NT2/D1 (cell line): ENCODE measurements at regions not wholly inside any gene's neighbourhood (a gene's known extent, or its start where the extent isn't known, plus 50 kb on each side); places are given as distances from the start of the nearest gene placed in this dataset.

Source experiments
- DNase-seq: peaks from one replicate; pipeline ENCODE4 v3.0.0-alpha.2; 2011; ENCODE audit warnings: low read depth, low spot score
- H3K27me3 ChIP-seq: 2 replicates; pipeline ENCODE4 v1.6.0; 2011; ENCODE audit warnings: mild to moderate bottlenecking; ENCODE audit not compliant: insufficient read length, insufficient read depth
- H3K36me3 ChIP-seq: 2 replicates; pipeline ENCODE4 v1.6.1; 2011; ENCODE audit warnings: mild to moderate bottlenecking, low read length, mixed read lengths; ENCODE audit not compliant: insufficient read depth, insufficient read length
- H3K4me1 ChIP-seq: 2 replicates; pipeline ENCODE4 v1.5.1; 2011; ENCODE audit not compliant: insufficient read depth, insufficient read length
- H3K4me3 ChIP-seq: 2 replicates; pipeline ENCODE4 v1.5.1; 2011; ENCODE audit warnings: low read depth; ENCODE audit not compliant: insufficient read length
- H3K9ac ChIP-seq: 2 replicates; pipeline ENCODE4 v1.6.0; 2011; ENCODE audit warnings: low read depth; ENCODE audit not compliant: insufficient read length
- H3K9me3 ChIP-seq: 2 replicates; pipeline ENCODE4 v1.5.1; 2011; ENCODE audit warnings: mild to moderate bottlenecking, low read length; ENCODE audit not compliant: insufficient read depth
- SUZ12 ChIP-seq: IDR thresholded peaks from 2 replicates; pipeline ENCODE4 v1.6.1; 2011; ENCODE audit not compliant: insufficient read length, insufficient read depth; ENCODE audit errors: extremely low read depth
- YY1 ChIP-seq: IDR thresholded peaks from 2 replicates; pipeline ENCODE4 v1.6.1; 2011; ENCODE audit not compliant: insufficient read length, insufficient read depth
- ZNF274 ChIP-seq: IDR thresholded peaks from 2 replicates; pipeline ENCODE4 v1.6.1; 2011; ENCODE audit warnings: mild to moderate bottlenecking, low read depth, low read length

- Histone ChIP-seq H3K4me3 (no peak overlapping the region), H3K27me3 (no peaks in the 10 kb centered on the region), H3K4me1 (no peaks in the 10 kb centered on the region), H3K9me3 (peaks cover 6% of the 10 kb centered on the region; the same call in 1 of the 2 replicates), H3K9ac (no peak overlapping the region), H3K36me3 (no peaks in the 10 kb centered on the region)
- TF ChIP-seq YY1, result no peak
- no peak for TF ChIP-seq ZNF274
- no peak for TF ChIP-seq SUZ12
- DNase-seq, result no peak
Measured at GRCh38 chrX:115988825-115989224, 181.7 kb upstream of the AGTR2 start.

- no peak overlapping the region for H3K4me3 ChIP-seq
- no peaks in the 10 kb centered on the region for H3K27me3 ChIP-seq
- TF ChIP-seq YY1 (no peak), ZNF274 (no peak), SUZ12 (no peak)
- H3K9me3 ChIP-seq, result no peaks in the 10 kb centered on the region
- H3K9ac ChIP-seq, result no peak overlapping the region
- no peaks in the 10 kb centered on the region for H3K36me3 ChIP-seq
- DNase-seq, result no peak
- no peaks in the 10 kb centered on the region for H3K4me1 ChIP-seq
Measured at GRCh38 chrX:115989686-115990085, 180.9 kb upstream of the AGTR2 start.

DNA sequence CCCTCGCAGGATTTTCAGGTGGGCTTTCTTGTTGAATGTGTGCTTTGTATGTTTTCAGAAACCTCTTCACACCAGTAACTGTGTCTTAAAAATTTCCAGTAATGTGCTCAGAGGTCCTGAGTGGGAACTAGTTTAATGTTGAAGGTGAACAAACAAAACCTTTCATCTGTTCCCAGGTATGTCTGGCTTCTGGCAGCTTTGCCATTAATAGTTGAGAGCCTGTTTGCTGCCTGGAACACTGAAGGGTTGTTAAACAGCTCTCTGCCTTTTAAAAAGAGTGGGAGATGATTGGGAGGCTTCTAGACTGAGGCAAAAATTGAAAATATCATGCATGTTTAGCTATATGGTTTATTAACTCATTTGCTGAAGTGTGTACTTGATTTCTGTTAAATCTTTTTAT is 161.2 kb upstream of the AGTR2 start:
- no peak overlapping the region for H3K9ac ChIP-seq
- DNase-seq, result no peak
- no peaks in the 10 kb centered on the region for H3K27me3 ChIP-seq
- H3K4me3 ChIP-seq, result no peak overlapping the region
- H3K36me3 ChIP-seq, result no peaks in the 10 kb centered on the region
- TF ChIP-seq YY1, result no peak
- no peak for TF ChIP-seq SUZ12
- TF ChIP-seq ZNF274, result no peak
- H3K9me3 ChIP-seq, result peaks cover 27% of the 10 kb centered on the region; the same call in 1 of the 2 replicates
- H3K4me1 ChIP-seq, result no peaks in the 10 kb centered on the region

DNA sequence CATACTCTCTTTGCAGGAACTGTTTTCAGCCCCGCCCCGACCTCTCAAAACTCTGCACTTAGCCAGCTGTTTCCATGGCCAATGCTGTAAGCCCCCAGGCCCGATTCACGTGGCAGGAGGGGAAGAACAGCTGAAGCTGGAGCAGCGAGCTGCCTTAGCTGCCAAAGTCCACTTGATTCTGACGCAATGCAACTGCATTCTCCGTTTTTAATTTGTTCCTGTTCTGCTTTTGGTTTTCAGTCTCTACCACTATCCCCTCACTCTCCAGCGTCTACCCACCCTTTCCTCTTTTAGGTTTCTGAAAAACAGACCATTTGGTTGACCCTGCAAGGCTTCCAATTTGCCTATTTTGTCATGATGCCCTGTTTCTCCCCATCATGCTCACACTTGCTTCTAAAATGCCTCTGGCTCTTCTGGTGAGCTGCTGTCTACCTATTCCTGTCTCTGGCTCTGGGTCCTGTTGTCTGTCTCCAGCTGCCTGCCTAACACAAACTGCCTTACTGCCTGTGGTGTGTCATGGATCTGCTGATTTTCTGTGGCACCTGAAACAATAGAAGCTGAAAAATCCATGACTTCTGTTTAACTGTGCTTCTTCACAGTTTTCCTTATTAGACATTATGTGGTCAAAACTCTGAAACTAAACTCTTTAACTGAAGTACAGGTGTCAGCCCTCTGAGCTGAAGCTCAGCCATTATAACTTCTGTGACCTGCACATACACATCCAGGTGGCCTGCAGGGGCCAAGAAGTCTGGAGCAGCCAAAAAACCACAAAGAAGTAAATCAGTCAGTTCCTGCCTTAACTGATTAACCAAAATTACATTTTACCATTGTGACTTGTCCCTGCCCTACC is 160.5 kb upstream of the AGTR2 start:
- no peak for TF ChIP-seq ZNF274
- no peak for TF ChIP-seq YY1
- no peak for TF ChIP-seq SUZ12

DNA sequence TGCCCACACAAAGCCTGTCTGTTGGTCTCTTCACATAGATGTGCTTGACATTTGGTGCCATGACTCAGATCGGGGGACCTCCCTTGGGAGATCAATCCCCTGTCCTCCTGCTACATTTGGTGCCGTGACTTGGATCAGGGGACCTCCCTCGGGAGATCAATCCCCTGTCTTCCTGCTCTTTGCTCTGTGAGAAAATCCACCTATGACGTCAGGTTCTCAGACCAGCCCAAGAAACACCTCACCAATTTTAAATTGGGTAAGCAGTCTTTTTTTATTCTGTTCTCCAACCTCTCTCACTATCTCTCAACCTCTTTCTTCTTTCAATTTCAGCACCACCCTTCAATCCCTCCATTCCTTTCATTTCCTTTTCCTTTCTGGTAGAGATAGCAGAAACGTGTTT is 159.6 kb upstream of the AGTR2 start:
- DNase-seq, result no peak
- Histone ChIP-seq H3K4me3 (no peak overlapping the region), H3K9me3 (peaks cover 27% of the 10 kb centered on the region; the same call in 1 of the 2 replicates), H3K9ac (no peak overlapping the region), H3K4me1 (no peaks in the 10 kb centered on the region), H3K36me3 (no peaks in the 10 kb centered on the region), H3K27me3 (no peaks in the 10 kb centered on the region)
- TF ChIP-seq SUZ12 (no peak), ZNF274 (no peak), YY1 (no peak)

More for the DNA sequence above, 160.5 kb upstream of the AGTR2 start:
- no peak overlapping the region for H3K9ac ChIP-seq
- no peaks in the 10 kb centered on the region for H3K4me1 ChIP-seq
- H3K36me3 ChIP-seq, result no peaks in the 10 kb centered on the region
- H3K9me3 ChIP-seq, result peaks cover 27% of the 10 kb centered on the region; the same call in 1 of the 2 replicates
- DNase-seq, result no peak
- no peak overlapping the region for H3K4me3 ChIP-seq
- no peaks in the 10 kb centered on the region for H3K27me3 ChIP-seq

DNA sequence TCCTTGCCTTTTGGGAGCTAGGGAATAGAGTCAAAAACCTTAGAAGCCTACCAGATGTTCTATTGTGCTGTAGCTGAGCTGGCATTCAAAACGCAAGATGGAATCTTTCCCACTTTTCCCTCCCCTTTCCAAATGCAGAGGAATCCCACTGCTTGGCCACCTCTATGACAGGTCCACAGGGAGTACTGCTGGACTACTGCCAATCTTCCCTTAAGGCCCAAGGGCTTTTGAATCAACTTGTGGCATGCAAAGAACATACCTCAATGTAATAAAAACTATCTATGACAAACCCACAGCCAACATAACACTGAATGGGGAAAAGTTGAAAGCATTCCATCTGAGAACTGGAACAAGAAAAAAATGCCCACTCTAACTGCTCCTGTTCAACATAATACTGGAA is 139.2 kb upstream of the AGTR2 start:
- H3K4me3 ChIP-seq, result no peak overlapping the region

More for the DNA sequence above, 139.2 kb upstream of the AGTR2 start:
- H3K36me3 ChIP-seq, result no peaks in the 10 kb centered on the region
- TF ChIP-seq YY1, result no peak
- no peak for TF ChIP-seq ZNF274
- no peak for TF ChIP-seq SUZ12
- no peak for DNase-seq
- no peaks in the 10 kb centered on the region for H3K9me3 ChIP-seq
- H3K27me3 ChIP-seq, result no peaks in the 10 kb centered on the region
- H3K4me1 ChIP-seq, result no peaks in the 10 kb centered on the region
- H3K9ac ChIP-seq, result no peak overlapping the region
